ENCODE measurements at regions not wholly inside any gene's neighbourhood (a gene's known extent, or its start where the extent isn't known, plus 50 kb on each side); places are given as distances from the start of the nearest gene placed in this dataset.
A peak's percentile ranks its signal among the peaks of the same experiment; 100 is the strongest.

- DNase-seq (ENCODE audit: low read depth in 2 of 2, low spot score in 1 of 2), result no peak
These were observed 66.3 kb upstream of the SORCS3 start for GRCh38 chr10:104574838-104575237.

GRCh38 chr10:104576611-104577010 is 64.5 kb upstream of the SORCS3 start:
- no peak for DNase-seq (ENCODE audit: low read depth in 2 of 2, low spot score in 1 of 2)

- DNase-seq (ENCODE audit: low read depth in 2 of 2, low spot score in 1 of 2), result no peak
These were observed 63.9 kb upstream of the SORCS3 start for GRCh38 chr10:104577163-104577562.

GRCh38 chr10:104577861-104578521 is 63.1 kb upstream of the SORCS3 start:
- DNase-seq (ENCODE audit: low read depth in 2 of 2, low spot score in 1 of 2), result no peak

- DNase-seq (ENCODE audit: low read depth in 2 of 2, low spot score in 1 of 2), result no peak
These were observed 62.4 kb upstream of the SORCS3 start for GRCh38 chr10:104578671-104579070.

GRCh38 chr10:104579136-104579535 is 62.0 kb upstream of the SORCS3 start:
- no peak for DNase-seq (ENCODE audit: low read depth in 2 of 2, low spot score in 1 of 2)

- no peak for DNase-seq (ENCODE audit: low read depth in 2 of 2, low spot score in 1 of 2)
These were observed 60.8 kb upstream of the SORCS3 start for GRCh38 chr10:104580321-104580720.

- peak; percentile 19 to 52 for DNase-seq (ENCODE audit: low read depth in 2 of 2, low spot score in 1 of 2)
These were observed 60.1 kb upstream of the SORCS3 start for GRCh38 chr10:104580774-104581675.

GRCh38 chr10:104581884-104582601 is 59.0 kb upstream of the SORCS3 start:
- DNase-seq (ENCODE audit: low read depth in 2 of 2, low spot score in 1 of 2), result no peak

- no peak for DNase-seq (ENCODE audit: low read depth in 2 of 2, low spot score in 1 of 2)
These were observed 58.5 kb upstream of the SORCS3 start for GRCh38 chr10:104582602-104582951.

- no peak for DNase-seq (ENCODE audit: low read depth in 2 of 2, low spot score in 1 of 2)
These were observed 58.1 kb upstream of the SORCS3 start for GRCh38 chr10:104582966-104583365.

GRCh38 chr10:104584541-104584940 is 56.5 kb upstream of the SORCS3 start:
- DNase-seq (ENCODE audit: low read depth in 2 of 2, low spot score in 1 of 2), result no peak

GRCh38 chr10:104587751-104588150 is 53.3 kb upstream of the SORCS3 start:
- DNase-seq (ENCODE audit: low read depth in 2 of 2, low spot score in 1 of 2), result no peak

GRCh38 chr10:104589431-104589830 is 51.7 kb upstream of the SORCS3 start:
- DNase-seq (ENCODE audit: low read depth in 2 of 2, low spot score in 1 of 2), result no peak

GRCh38 chr10:104589871-104590270 is 51.2 kb upstream of the SORCS3 start:
- DNase-seq (ENCODE audit: low read depth in 2 of 2, low spot score in 1 of 2), result no peak

Data from stimulated activated CD8-positive, alpha-beta memory T cell treated with anti-CD3 and anti-CD28 coated beads, Interleukin-4, amount 100 ng/mL, for 4 hours (primary cell).